ENCODE measurements at regions not wholly inside any gene's neighbourhood (a gene's known extent, or its start where the extent isn't known, plus 50 kb on each side); places are given as distances from the start of the nearest gene placed in this dataset.

DNA sequence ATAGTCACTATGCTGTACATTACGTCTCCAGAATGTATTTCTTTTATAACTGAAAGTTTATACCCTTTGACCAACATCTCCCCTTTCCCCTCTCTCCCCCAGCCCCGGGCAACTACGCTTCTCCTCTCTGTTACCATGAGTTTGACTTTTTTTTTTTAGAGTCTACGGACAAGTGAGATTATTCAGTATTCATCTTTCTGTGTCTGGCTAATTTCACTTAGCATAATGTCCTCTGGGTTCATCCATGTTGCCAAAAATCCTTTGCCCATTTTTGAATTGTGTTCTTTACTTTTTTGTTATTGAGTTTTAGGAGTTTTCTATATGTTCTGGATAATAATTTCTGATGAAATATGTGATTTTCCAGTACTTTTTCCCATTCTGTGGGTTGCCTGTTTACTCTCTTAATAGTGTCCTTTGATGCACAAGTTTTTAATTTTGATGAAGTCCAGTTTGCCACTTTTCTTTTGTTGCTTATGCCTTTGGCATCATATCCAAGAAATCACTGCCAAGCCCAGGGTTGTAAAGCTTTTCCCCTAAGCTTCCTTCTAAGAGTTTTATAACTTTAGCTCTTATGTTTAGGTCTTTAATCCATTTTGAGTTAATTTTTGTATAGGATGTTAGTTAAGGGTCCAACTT is 126.7 kb upstream of the NSMCE3 start:
- in situ Hi-C loops (cut with MboI; ENCODE audit: low sequenced_read_pairs) = no loop called here
- Histone ChIP-seq H3K36me3 (replicated peaks) (no peaks in the 10 kb centered on the region), H3K4me3 (no peak overlapping the region), H3K27me3 (ENCODE audit: low read depth) (peaks cover 4% of the 10 kb centered on the region), H3K9me3 (no peaks in the 10 kb centered on the region), H3K4me1 (no peaks in the 10 kb centered on the region)
- no peak for DNase-seq (ENCODE audit: low spot score in 2 of 2)

DNA sequence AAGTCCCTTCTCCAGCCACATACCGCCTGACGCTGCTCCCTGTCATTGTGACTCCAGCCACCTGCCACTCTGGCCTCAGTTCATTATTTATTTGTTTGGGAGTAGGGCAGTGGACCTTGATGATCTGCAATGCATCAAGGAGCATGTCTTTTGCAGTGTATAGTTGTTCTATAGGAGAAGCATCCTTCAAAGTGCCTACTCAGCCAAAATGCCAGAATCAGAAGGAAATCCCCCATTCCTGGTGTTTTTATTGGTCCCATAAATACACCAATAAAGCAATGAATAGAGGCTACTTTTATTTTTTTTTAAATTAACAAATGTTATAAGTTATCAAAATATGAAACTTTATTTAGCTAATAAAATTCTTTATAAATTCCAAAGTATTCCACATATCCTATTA is 123.8 kb upstream of the NSMCE3 start:
- in situ Hi-C loops (cut with MboI; ENCODE audit: low sequenced_read_pairs) = no loop called here
- no peak for DNase-seq (ENCODE audit: low spot score in 2 of 2)
- no peak overlapping the region for H3K4me3 ChIP-seq
- H3K27me3 ChIP-seq (ENCODE audit: low read depth) = 0 out of 2 replicates have a peak, but pooled peaks cover 2% of the 10 kb centered on the region
- no peaks in the 10 kb centered on the region for H3K36me3 ChIP-seq (replicated peaks)
- H3K9me3 ChIP-seq = no peaks in the 10 kb centered on the region
- no peaks in the 10 kb centered on the region for H3K4me1 ChIP-seq

DNA sequence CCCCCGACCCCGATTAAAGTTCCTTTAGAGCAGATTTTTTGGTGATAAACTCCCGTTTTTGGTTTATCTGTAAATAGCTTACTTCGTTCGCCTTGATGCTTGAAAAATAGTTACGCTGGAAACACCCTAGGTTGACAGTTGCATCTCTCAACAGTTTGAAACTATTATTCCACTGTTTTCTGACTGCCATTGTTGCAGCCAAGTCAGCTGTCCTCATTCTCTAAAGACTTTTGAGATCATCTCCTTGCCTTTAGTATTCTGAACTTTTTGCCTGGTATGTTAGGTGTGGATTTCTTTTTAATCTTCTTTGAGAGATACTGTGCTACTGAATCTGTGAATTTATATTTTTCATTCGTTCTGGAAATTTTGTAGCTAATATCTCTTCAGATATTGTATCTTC is 122.7 kb upstream of the NSMCE3 start:
- Histone ChIP-seq H3K9me3 (no peaks in the 10 kb centered on the region), H3K4me3 (no peak overlapping the region), H3K4me1 (no peaks in the 10 kb centered on the region), H3K36me3 (replicated peaks) (no peaks in the 10 kb centered on the region), H3K27me3 (ENCODE audit: low read depth) (0 out of 2 replicates have a peak, but pooled peaks cover 2% of the 10 kb centered on the region)
- in situ Hi-C loops (cut with MboI; ENCODE audit: low sequenced_read_pairs) = no loop called here
- DNase-seq (ENCODE audit: low spot score in 2 of 2) = no peak

DNA sequence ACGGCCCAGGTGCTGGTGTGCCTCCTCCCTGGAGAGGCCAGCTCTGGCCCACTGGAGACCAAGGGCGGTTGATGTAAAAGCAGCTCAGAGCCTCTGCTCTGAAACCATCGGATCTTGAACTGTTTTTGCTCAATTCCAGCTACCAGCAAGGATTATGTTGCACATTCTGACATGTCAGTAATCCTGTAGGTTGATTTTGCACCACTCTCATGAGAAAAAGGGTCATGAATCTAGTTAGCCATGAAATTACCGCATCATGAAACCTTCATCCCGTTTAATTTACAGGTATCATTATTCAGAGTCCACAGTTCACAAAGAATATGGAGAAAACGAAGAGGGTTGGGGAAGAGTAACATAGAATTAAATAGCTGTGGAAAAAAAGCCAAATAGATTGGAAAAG is 120.4 kb upstream of the NSMCE3 start:
- in situ Hi-C loops (cut with MboI; ENCODE audit: low sequenced_read_pairs) = no loop called here
- Histone ChIP-seq H3K9me3 (no peaks in the 10 kb centered on the region), H3K36me3 (replicated peaks) (no peaks in the 10 kb centered on the region), H3K4me3 (no peak overlapping the region), H3K4me1 (no peaks in the 10 kb centered on the region), H3K27me3 (ENCODE audit: low read depth) (no peaks in the 10 kb centered on the region)
- no peak for DNase-seq (ENCODE audit: low spot score in 2 of 2)

DNA sequence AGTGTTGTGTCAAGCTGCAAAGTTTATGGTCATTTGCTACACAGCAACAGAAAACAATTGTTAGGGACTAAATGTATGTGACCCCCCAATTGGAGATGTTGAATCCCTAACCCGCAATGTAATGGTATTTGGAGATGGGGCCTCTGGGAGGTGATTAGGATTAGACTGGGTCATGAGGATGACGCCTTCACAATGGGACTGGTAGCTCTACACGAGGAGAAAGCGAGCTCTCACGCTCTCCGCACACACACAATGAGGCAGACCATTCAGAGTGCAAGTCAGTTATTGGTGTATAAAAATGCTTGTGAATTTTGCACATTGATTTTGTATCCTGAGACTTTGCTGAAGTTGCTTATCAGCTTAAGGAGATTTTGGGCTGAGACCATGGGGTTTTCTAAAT is 116.9 kb upstream of the NSMCE3 start:
- Histone ChIP-seq H3K4me3 (no peak overlapping the region), H3K36me3 (replicated peaks) (no peaks in the 10 kb centered on the region), H3K27me3 (ENCODE audit: low read depth) (no peaks in the 10 kb centered on the region), H3K9me3 (no peaks in the 10 kb centered on the region), H3K4me1 (no peaks in the 10 kb centered on the region)
- in situ Hi-C loops (cut with MboI; ENCODE audit: low sequenced_read_pairs) = no loop called here
- DNase-seq (ENCODE audit: low spot score in 2 of 2) = no peak

DNA sequence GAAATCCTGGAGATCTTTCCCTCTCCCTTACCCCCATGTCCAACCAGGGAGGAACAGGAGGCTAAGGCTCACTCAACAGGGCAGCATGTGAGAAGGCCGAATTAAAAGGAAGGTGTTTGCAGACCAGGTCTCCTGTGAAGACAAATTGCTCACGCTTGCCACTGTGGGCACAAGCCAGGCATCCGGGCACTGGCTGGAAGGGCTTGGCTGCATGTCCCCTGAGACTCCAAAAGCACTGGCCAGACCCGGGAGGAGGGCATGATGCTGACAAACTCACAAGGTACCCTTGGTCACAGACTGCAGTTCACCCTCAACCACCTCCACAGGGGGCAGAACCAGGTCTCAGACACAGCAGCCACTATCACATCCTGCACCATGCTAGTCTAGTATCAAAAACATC is 113.7 kb upstream of the NSMCE3 start:
- no peak for DNase-seq (ENCODE audit: low spot score in 2 of 2)
- in situ Hi-C loops (cut with MboI; ENCODE audit: low sequenced_read_pairs) = no loop called here
- no peaks in the 10 kb centered on the region for H3K36me3 ChIP-seq (replicated peaks)

DNA sequence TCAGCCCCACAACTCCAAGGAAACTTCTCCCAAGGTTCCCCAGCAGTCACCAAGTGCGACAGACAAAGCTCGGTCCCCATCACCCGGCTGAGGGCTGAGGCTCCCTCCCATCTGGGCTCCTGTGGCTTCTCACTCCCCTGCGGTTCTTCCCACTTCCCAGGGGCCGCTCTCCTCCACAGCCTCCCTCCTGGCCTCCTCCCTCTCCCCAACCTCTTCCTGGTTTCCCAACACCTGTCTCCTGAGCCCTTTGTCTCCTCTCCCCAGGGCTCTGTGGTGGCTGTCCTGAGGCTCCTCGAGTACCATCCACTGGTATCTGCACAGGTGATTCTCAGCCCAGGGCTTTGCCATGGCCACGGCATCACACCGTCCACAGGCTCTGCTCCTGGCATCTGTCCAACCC is 113.2 kb upstream of the NSMCE3 start:
- Histone ChIP-seq H3K27me3 (ENCODE audit: low read depth) (no peaks in the 10 kb centered on the region), H3K4me3 (no peak overlapping the region), H3K4me1 (no peaks in the 10 kb centered on the region), H3K36me3 (replicated peaks) (no peaks in the 10 kb centered on the region), H3K9me3 (no peaks in the 10 kb centered on the region)
- in situ Hi-C loops (cut with MboI; ENCODE audit: low sequenced_read_pairs) = no loop called here
- DNase-seq (ENCODE audit: low spot score in 2 of 2) = no peak

More for the DNA sequence above, 113.7 kb upstream of the NSMCE3 start:
- H3K4me3 ChIP-seq = no peak overlapping the region
- H3K4me1 ChIP-seq = no peaks in the 10 kb centered on the region
- no peaks in the 10 kb centered on the region for H3K9me3 ChIP-seq
- no peaks in the 10 kb centered on the region for H3K27me3 ChIP-seq (ENCODE audit: low read depth)

DNA sequence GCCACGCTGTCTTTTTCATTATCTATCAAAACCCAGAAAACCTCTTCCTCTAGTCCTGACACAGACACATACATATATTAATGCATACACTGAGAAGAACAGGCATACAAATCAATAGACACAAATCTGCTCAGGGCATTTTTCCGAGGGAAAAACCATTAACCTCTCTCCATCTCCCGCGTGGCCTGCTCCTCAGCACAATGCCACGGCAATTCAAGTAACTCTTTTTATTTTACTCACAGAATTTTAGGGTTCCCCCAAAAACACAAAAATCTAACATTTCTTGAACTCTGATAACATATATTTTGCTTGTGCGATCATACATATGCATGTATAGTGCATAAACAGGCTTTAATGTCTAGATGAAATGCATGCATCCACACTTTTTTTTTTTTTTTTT is 110.8 kb upstream of the NSMCE3 start:
- Histone ChIP-seq H3K9me3 (no peaks in the 10 kb centered on the region), H3K27me3 (ENCODE audit: low read depth) (no peaks in the 10 kb centered on the region), H3K4me3 (no peak overlapping the region), H3K4me1 (no peaks in the 10 kb centered on the region), H3K36me3 (replicated peaks) (no peaks in the 10 kb centered on the region)
- DNase-seq (ENCODE audit: low spot score in 2 of 2) = no peak
- in situ Hi-C loops (cut with MboI; ENCODE audit: low sequenced_read_pairs) = no loop called here

- Histone ChIP-seq H3K4me1 (no peaks in the 10 kb centered on the region), H3K9me3 (no peaks in the 10 kb centered on the region), H3K4me3 (no peak overlapping the region), H3K36me3 (replicated peaks) (no peaks in the 10 kb centered on the region), H3K27me3 (ENCODE audit: low read depth) (no peaks in the 10 kb centered on the region; the same call in 1 of the 2 replicates)
- no peak for DNase-seq (ENCODE audit: low spot score in 2 of 2)
- in situ Hi-C loops (cut with MboI; ENCODE audit: low sequenced_read_pairs) = no loop called here
These were observed 110.0 kb upstream of the NSMCE3 start for GRCh38 chr15:29379647-29380046.

DNA sequence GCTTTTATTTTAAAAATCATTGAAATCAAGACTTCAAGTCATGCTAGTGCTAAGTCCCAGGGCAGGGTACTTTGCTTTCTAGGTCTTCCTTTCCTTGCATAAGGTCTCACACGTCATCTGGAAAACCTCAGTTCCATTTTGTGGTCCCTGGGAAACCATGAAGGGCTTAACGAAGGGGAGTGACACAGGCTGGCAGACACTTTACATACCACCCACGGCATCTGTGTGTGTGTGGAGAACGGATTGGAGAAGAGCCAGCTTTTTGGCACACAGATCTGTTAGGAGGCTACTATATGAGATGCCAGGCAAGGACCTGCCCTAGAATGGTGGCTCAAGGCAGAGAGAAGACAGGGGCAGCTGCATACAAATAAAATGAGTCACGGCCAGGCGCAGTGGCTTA is 107.5 kb upstream of the NSMCE3 start:
- no peak overlapping the region for H3K4me3 ChIP-seq
- no peak for DNase-seq (ENCODE audit: low spot score in 2 of 2)
- no peaks in the 10 kb centered on the region for H3K9me3 ChIP-seq
- in situ Hi-C loops (cut with MboI; ENCODE audit: low sequenced_read_pairs) = no loop called here
- no peaks in the 10 kb centered on the region for H3K36me3 ChIP-seq (replicated peaks)
- no peaks in the 10 kb centered on the region; the same call in 1 of the 2 replicates for H3K27me3 ChIP-seq (ENCODE audit: low read depth)
- H3K4me1 ChIP-seq = no peaks in the 10 kb centered on the region

- Histone ChIP-seq H3K27me3 (ENCODE audit: low read depth) (no peaks in the 10 kb centered on the region; the same call in 1 of the 2 replicates), H3K36me3 (replicated peaks) (no peaks in the 10 kb centered on the region), H3K9me3 (no peaks in the 10 kb centered on the region), H3K4me1 (no peaks in the 10 kb centered on the region), H3K4me3 (no peak overlapping the region)
- in situ Hi-C loops (cut with MboI; ENCODE audit: low sequenced_read_pairs) = no loop called here
- no peak for DNase-seq (ENCODE audit: low spot score in 2 of 2)
These were observed 107.0 kb upstream of the NSMCE3 start for GRCh38 chr15:29376590-29376989.

- no peak for DNase-seq (ENCODE audit: low spot score in 2 of 2)
- in situ Hi-C loops (cut with MboI; ENCODE audit: low sequenced_read_pairs) = no loop called here
These were observed 99.6 kb upstream of the NSMCE3 start for GRCh38 chr15:29369261-29369660.

DNA sequence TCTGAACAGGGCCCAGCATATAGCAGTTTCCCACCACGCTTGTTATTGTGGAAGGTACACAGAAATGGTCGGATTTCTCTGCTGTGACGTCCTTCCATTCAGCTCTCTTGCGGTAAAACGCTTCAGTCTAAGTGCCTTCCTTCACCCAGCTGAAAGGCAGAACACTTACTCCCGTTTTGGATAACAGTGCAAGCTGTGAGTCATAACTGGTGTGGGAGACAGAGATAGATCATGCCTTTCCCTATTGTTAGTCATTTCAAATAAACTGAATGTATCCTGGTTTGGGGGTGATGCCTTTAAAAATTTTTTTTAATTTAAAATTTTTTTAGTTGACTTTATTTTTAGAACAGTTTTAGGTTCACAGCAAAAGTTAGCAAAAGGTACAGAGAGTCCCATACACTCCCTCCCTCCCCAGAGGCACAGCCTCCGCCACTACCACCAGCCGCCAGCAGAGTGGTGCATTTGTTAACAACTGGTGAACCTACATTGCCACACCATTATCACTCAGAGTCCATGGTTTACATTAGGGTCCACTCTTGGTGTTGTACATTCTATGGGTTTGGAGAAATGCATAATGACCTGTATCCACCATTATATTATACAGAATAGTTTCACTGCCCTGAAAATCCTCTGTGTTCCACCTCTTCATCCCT is 94.9 kb upstream of the NSMCE3 start:
- in situ Hi-C loops (cut with MboI; ENCODE audit: low sequenced_read_pairs) = no loop called here
- no peak for DNase-seq (ENCODE audit: low spot score in 2 of 2)

More at GRCh38 chr15:29369261-29369660, 99.6 kb upstream of the NSMCE3 start:
- H3K4me1 ChIP-seq = no peaks in the 10 kb centered on the region
- H3K9me3 ChIP-seq = no peaks in the 10 kb centered on the region; the same call in 1 of the 2 replicates
- no peak overlapping the region for H3K4me3 ChIP-seq
- no peaks in the 10 kb centered on the region for H3K27me3 ChIP-seq (ENCODE audit: low read depth)
- no peaks in the 10 kb centered on the region for H3K36me3 ChIP-seq (replicated peaks)

DNA sequence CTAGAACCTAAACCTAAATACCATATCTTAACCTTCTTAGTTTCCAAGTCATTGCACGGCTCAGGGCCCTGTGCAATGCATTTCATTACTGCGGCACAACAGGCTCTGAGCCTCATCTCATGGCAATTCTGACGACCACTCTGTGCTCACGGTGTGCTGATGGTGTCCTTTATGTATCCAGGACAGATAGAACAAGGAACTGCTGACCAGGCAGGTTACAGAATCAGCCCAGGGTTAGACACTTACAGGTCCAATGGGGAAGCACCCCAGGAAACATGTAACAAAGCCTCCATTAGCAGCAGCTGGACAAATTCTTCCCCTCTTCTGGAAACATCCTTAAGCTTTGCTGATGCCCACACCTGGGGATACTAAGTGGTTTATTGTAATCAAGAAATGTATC is 91.9 kb upstream of the NSMCE3 start:
- Histone ChIP-seq H3K4me3 (no peak overlapping the region), H3K27me3 (ENCODE audit: low read depth) (no peaks in the 10 kb centered on the region; the same call in 1 of the 2 replicates), H3K36me3 (replicated peaks) (no peaks in the 10 kb centered on the region), H3K4me1 (no peaks in the 10 kb centered on the region), H3K9me3 (no peaks in the 10 kb centered on the region)
- no peak for DNase-seq (ENCODE audit: low spot score in 2 of 2)
- in situ Hi-C loops (cut with MboI; ENCODE audit: low sequenced_read_pairs) = no loop called here

More for the DNA sequence above, 94.9 kb upstream of the NSMCE3 start:
- Histone ChIP-seq H3K36me3 (replicated peaks) (no peaks in the 10 kb centered on the region), H3K4me1 (no peaks in the 10 kb centered on the region), H3K27me3 (ENCODE audit: low read depth) (no peaks in the 10 kb centered on the region), H3K4me3 (no peak overlapping the region), H3K9me3 (no peaks in the 10 kb centered on the region; the same call in 1 of the 2 replicates)

Data from HAP-1 (cell line).